GM10266 (cell line): ENCODE measurements at regions not wholly inside any gene's neighbourhood (a gene's known extent, or its start where the extent isn't known, plus 50 kb on each side); places are given as distances from the start of the nearest gene placed in this dataset.

ENCODE experiments used
- DNase-seq: peaks from one replicate; pipeline ENCODE4 v3.0.0; 2012; ENCODE audit errors: extremely low spot score
- TF ChIP-seq, protein P1 (sequence below): IDR thresholded peaks from 2 replicates; pipeline ENCODE4 v1.5.1; 2012; ENCODE audit warnings: mild to moderate bottlenecking, low read depth; ENCODE audit not compliant: control insufficient read depth, insufficient read depth; ENCODE audit errors: missing control alignments

DNA sequence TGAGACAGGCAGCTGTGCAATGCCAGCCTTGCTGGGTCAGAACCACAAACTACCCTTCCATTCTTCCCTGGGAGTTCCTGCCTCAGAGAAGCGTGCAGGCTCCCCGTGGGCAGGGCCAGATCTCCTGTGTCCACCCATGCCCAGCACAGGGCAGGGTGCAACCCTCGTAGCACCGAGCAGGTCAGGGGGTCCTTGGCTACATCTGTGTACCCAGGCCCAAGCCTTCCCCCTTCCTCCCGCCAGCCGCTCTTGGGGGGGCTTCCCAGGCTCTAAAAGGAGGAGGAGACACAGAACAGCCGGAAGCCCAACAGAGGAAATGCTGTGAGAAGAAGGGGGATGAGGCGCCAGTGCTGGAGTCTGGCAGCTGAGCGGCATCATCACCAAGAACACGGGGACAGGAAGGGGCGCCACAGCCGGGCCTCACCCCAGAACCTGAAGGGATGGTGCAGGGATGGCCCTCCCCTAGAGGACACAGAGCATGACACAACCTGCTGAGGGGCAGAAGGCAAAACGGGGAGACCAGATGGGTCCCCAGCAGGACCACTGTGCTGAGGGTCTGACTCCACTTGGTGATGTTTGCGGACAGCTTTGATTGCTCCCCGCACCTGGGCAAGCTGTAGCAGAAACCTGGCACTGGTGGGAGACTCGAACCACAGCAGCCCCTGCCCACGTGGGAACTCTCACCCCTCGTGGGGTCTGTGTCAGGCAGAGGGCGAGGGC, 233.2 kb downstream of the NPHP4 start:
- DNase-seq, result no peak
- TF ChIP-seq, protein P1, sequence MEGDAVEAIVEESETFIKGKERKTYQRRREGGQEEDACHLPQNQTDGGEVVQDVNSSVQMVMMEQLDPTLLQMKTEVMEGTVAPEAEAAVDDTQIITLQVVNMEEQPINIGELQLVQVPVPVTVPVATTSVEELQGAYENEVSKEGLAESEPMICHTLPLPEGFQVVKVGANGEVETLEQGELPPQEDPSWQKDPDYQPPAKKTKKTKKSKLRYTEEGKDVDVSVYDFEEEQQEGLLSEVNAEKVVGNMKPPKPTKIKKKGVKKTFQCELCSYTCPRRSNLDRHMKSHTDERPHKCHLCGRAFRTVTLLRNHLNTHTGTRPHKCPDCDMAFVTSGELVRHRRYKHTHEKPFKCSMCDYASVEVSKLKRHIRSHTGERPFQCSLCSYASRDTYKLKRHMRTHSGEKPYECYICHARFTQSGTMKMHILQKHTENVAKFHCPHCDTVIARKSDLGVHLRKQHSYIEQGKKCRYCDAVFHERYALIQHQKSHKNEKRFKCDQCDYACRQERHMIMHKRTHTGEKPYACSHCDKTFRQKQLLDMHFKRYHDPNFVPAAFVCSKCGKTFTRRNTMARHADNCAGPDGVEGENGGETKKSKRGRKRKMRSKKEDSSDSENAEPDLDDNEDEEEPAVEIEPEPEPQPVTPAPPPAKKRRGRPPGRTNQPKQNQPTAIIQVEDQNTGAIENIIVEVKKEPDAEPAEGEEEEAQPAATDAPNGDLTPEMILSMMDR, result no peak

DNA sequence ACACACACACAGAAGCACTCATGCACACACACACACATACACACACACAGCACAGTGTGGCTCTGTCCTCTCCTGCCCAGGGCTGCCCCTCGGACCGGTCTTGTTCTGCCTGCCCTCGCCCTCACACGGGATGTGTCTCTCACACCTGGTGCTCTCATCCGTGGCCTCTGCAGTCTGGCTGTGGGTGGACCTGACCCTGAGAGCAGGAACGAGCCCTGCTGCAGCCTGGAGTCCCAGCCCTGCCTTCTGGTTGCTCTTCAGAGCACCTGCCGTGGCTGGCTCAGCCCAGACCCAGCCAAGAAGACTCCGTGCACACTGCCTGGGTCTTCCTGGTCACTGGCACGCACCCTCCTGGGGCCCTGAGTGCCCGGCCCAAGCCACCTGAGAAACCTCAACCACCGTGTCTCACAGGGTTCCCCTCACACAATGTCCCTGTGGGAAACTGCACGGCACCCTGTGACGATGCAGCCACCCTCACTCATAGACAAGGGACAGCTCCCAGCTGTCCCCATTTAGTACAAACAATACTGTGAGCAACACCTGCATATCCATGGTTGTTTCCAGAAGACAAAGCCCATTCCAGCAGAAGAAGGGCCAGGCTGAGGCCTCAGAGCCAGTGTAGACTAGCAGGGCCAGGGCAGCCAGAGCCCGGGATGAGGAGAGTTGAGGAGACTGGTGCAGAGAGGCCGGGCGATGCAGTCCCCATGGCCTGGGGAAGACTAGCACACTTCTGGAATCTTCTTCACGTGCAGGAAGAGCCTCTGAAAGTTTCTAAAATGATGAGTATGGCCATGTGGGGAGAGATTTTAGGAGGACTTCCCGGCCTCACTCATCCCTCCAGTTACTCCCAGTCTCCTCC, 234.0 kb downstream of the NPHP4 start:
- TF ChIP-seq, protein P1, result no peak
- no peak for DNase-seq

DNA sequence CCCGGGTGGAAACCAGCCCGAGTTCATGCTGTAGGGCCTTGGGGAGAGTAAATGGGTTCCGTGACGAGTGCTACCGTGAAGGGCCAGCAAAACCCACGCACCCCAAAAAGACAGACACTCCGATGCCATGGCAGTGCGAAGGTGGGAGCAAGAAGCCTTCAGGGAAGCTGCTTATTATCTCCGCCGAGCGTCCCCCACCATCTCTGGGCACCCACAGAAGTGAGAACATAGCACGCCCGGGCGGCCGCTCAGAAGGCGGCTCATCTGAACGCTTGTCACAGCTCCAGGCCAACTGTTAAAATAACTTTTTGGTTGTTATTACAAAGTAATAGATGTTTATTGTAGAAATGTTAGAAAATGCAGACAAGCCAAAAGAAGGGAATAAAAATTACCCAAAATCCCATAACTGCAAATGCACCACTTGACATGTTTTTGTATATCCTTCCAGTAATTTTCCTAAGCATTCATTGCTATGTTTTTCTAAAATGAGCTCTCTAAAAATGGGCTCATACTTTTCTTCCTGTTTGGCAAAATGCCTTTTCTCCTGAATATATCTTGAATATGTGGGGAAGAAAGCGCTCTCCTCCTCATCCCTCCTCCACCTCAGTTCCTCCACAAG, 234.9 kb downstream of the NPHP4 start:
- TF ChIP-seq, protein P1, result no peak
- DNase-seq, result no peak

DNA sequence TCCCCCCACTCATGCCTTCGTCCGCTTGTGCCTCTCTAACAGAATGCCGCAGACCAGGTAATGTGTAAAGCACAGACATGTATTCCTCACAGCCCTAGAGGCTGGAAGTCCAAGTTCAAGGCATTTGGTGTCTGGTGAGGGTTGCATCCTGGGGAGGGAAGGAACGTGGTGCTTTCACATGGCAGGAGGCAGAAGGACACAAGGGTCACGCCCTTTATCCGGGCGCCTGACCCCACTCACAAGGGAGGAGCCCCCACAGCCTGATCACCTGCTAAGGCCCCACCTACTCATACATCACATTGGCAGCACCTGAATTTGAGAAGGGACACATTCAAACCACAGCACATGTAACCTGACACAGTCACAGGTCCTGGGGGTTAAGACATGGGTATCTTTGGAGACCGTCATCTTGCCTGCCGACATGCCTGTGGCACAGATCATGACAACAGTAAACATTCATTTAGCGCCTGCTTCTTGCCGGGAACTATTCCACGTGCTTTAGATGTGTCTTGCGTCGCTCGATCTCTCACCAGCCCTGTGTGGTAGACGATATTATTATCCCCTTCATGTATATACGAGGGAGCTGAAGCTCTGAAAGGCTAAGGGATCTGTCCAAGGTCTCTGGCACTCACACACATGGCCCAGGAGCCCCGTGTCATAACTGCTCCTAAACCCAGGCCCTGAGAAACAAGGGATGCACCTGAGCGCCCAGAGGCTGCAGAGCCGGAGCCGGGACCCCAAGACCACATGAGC, 235.6 kb downstream of the NPHP4 start:
- DNase-seq, result no peak
- TF ChIP-seq, protein P1, result no peak

DNA sequence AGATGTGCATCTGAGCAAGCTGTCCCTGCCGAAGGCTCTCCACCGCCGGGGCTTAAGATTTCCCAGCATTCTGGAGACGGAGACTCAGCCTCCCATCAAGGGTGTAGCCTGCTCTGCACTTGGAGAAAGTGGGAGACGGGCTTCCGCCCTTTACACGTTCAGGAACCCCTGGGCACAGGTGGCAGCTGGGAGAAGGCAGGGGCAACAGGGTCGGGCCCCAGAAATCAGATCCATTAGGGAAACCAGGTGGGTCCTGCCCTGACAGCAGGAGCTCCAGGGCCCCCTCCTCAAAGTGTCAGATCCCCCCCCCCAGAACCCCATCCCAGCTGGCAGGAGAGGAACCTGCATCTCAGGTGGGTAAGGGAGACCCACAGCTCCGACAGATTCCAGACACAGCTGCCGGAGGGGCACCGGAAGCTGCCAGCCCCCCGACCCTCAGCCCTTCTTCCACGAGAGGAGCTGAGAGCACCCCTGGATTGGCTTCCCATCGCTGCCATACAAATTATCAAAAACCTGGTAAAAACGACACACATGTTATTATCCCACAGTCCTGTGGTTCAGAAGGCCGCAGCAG, 236.6 kb downstream of the NPHP4 start:
- TF ChIP-seq, protein P1, result no peak
- DNase-seq, result no peak

DNA sequence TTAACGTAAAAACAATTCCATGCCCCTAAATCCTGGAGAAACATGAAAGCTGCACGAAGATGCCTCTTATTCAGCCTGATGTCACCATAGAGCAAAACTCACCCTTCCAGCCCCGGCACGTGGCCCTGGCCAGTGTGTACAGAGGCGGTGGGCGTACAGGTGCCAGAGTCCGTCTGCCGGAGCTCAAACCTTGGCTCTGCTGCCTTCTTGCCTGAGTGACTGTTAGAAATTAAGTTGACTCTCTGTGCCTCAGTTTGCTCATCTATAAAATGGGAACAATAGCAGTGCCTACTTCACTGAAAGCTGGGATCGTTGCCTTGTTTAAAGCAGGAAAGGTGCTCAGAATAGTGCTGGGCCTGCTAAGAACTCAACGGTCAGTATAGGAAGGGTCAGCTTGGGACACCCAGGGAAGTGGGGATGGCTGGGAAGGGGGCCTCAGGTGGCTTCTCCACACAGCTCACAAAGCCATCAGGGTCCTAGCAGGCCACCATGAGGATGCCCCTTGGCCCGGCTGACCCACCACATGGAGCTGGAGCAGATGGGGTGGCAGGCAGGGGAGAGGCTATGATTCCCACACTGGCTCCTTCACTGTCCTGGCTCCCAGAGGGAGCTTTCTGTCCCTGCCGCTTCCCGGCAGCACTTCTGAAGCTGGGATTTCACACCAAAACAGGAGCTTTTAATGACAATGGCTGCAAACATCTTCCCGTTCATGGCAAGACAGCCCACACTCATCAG, 237.2 kb downstream of the NPHP4 start:
- DNase-seq, result no peak
- TF ChIP-seq, protein P1, result no peak
